Endothelial cell of umbilical vein (primary cell): ENCODE measurements at regions not wholly inside any gene's neighbourhood (a gene's known extent, or its start where the extent isn't known, plus 50 kb on each side); places are given as distances from the start of the nearest gene placed in this dataset.

Experiments
- CTCF ChIP-seq, 2 donors: IDR thresholded peaks; 1 replicate in 1 of 2; 2 replicates in 1 of 2; pipeline ENCODE4 v1.5.1; 2011; ENCODE audit warnings: low read length in 2 of 2, mild to moderate bottlenecking in 2 of 2, moderate library complexity in 2 of 2, control low read depth in 1 of 2, inconsistent platforms in 1 of 2, low read depth in 1 of 2; ENCODE audit not compliant: insufficient read depth in 1 of 2; ENCODE audit errors: extremely low read depth in 1 of 2
- EZH2 ChIP-seq: IDR thresholded peaks from 2 replicates; pipeline ENCODE4 v1.6.1; 2012; ENCODE audit warnings: borderline replicate concordance, low read depth, mild to moderate bottlenecking, moderate library complexity, low read length, inconsistent platforms; ENCODE audit not compliant: severe bottlenecking
- FOS ChIP-seq: IDR thresholded peaks from 2 replicates; pipeline ENCODE4 v1.6.1; 2011; ENCODE audit warnings: mild to moderate bottlenecking, low read length, moderate library complexity, borderline replicate concordance; ENCODE audit not compliant: insufficient read depth
- GATA2 ChIP-seq: IDR thresholded peaks from 2 replicates; pipeline ENCODE4 v1.7.0; 2011; ENCODE audit warnings: low read depth, mild to moderate bottlenecking, moderate library complexity, mixed read lengths, low read length; ENCODE audit not compliant: insufficient read length, insufficient read depth
- POLR2A ChIP-seq: IDR thresholded peaks from 2 replicates; pipeline ENCODE4 v1.6.1; 2012; ENCODE audit warnings: low read depth, mild to moderate bottlenecking, control low read depth, low read length
- POLR2AphosphoS5 ChIP-seq: IDR thresholded peaks from 2 replicates; pipeline ENCODE4 v1.6.1; 2012; ENCODE audit warnings: low read depth, mild to moderate bottlenecking, control low read depth, low read length, moderate library complexity; ENCODE audit not compliant: insufficient read depth
- TF ChIP-seq, protein P1 (sequence below): IDR thresholded peaks from 2 replicates; pipeline ENCODE4 v1.6.1; 2011; ENCODE audit not compliant: insufficient read depth, insufficient read length

GRCh38 chr9:82547995-82548394 is 514.9 kb downstream of the RASEF start:
- TF ChIP-seq POLR2A: no peak
- no peak for TF ChIP-seq CTCF (IDR thresholded peaks at IDR 0.05; ENCODE audit: extremely low read depth in 1 of 2, insufficient read depth in 1 of 2, low read depth in 1 of 2, low read length in 2 of 2)
- TF ChIP-seq, protein P1, sequence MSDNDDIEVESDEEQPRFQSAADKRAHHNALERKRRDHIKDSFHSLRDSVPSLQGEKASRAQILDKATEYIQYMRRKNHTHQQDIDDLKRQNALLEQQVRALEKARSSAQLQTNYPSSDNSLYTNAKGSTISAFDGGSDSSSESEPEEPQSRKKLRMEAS: no peak
- TF ChIP-seq POLR2AphosphoS5: no peak
- no peak for TF ChIP-seq EZH2
- no peak for TF ChIP-seq GATA2
- TF ChIP-seq FOS: no peak
